Psoas muscle (tissue), 7 donors: ENCODE measurements at regions not wholly inside any gene's neighbourhood (a gene's known extent, or its start where the extent isn't known, plus 50 kb on each side); places are given as distances from the start of the nearest gene placed in this dataset.

Source experiments
- ATAC-seq, 4 donors: fragments of 200-7000 bp; cut with Tn5 transposase; one replicate each; pipeline ENCODE4 v1.9.1; 2020; ENCODE audit warnings: moderate library complexity in 3 of 4, mild to moderate bottlenecking in 2 of 4
- DNase-seq, 2 donors: peaks; one replicate each; pipeline ENCODE4 v3.0.0-alpha.2; 2020
- H3K27ac ChIP-seq: fragments of 200-600 bp; one replicate; pipeline ENCODE4 v1.8.0; 2022
- H3K27me3 ChIP-seq, 3 donors: fragments of 200-600 bp in 1 of 3; one replicate each; pipeline versions ENCODE4 v1.6.1 to v1.8.0; 2013 to 2022; ENCODE audit warnings: low read length in 2 of 3, mild to moderate bottlenecking in 2 of 3, moderate library complexity in 1 of 3; ENCODE audit not compliant: insufficient read depth in 3 of 3
- H3K36me3 ChIP-seq, 2 donors: fragments of 200-600 bp in 1 of 2; one replicate each; pipeline versions ENCODE4 v1.6.1 to v1.8.0; 2013 to 2022; ENCODE audit warnings: low read depth in 1 of 2, mild to moderate bottlenecking in 1 of 2, moderate library complexity in 1 of 2; ENCODE audit not compliant: insufficient read depth in 1 of 2
- H3K4me1 ChIP-seq: fragments of 200-600 bp; one replicate; pipeline ENCODE4 v1.8.0; 2022
- H3K4me3 ChIP-seq: fragments of 200-600 bp; one replicate; pipeline ENCODE4 v1.8.0; 2022; ENCODE audit warnings: mild to moderate bottlenecking
- H3K9me3 ChIP-seq: fragments of 200-600 bp; one replicate; pipeline ENCODE4 v1.8.0; 2022
- CTCF ChIP-seq: fragments of 200-600 bp; IDR thresholded peaks from one replicate; pipeline ENCODE4 v1.8.0; 2022; ENCODE audit warnings: antibody characterized with exemption
- WGBS, 3 donors: extraction: QIAGEN DNeasy Blood & Tissue Kit; methylation state at CpG; one replicate each; pipeline versions ENCODE4 v1.1.6 to v1.1.7; 2013; 5-methylcytosine and 5-hydroxymethylcytosine counted together
- intact Hi-C, 2 donors: fragments of 100-400 bp; cut with DNase I; formaldehyde crosslinking; loops; one replicate each; pipeline versions ENCODE4 v1.11.0 to v1.14.2; 2022
- donor health status: healthy with polysubstance abuse.
- donor health status: DM: no; HTN: no; CAD: no; lungs with moderate emphysema.
- donor health status: Bipolar disorder and iron deficiency.
- donor health status: healthy.
- donor health status: DM: yes; HTN: yes; CAD: no.
- donor health status: DM: no; HTN: no; CAD: no.
- donor health status: DM: yes; HTN: yes; CAD: no.

DNA sequence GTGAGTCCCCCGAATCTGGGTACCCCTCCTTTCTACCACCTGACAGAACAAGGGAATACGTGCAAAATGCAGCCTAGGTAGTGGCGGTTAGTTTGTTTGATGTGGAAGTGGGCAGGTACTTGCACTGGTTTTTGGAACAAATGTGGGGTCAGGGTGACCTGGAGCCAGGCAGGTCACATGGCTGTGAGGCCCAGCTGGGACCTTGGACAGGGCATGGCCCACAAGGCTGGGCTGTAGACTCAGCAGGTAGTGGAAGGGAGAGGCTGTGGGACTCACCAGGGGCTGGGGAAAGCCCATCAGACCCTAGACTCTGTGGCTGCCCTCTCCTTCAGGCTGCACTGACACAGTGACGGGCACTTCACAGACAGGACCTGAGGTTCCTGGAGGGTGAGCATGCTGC lies 159.9 kb upstream of the ADCY1 start:
- H3K36me3 ChIP-seq: no peaks in the 10 kb centered on the region
- no peak for DNase-seq
- WGBS, 3 donors: 83 to 91% (median 88%) methylated on average over 4 of the region's 4 CpGs
- no peak for ATAC-seq
- no peak overlapping the region for H3K27ac ChIP-seq
- H3K4me3 ChIP-seq: no peak overlapping the region
- no peak for TF ChIP-seq CTCF
- no peaks in the 10 kb centered on the region for H3K4me1 ChIP-seq
- intact Hi-C loops: no loop called here
- no peaks in the 10 kb centered on the region for H3K9me3 ChIP-seq
- no peaks in the 10 kb centered on the region for H3K27me3 ChIP-seq

GRCh38 chr7:45415265-45415664 lies 158.9 kb upstream of the ADCY1 start:
- Histone ChIP-seq H3K9me3 (no peaks in the 10 kb centered on the region), H3K27me3 (no peaks in the 10 kb centered on the region), H3K4me3 (no peak overlapping the region), H3K4me1 (no peaks in the 10 kb centered on the region), H3K27ac (no peak overlapping the region), H3K36me3 (no peaks in the 10 kb centered on the region)
- TF ChIP-seq CTCF: no peak
- ATAC-seq (no peak), DNase-seq (no peak)
- intact Hi-C loops: no loop called here
- WGBS, 3 donors: 73 to 86% (median 77%) methylated on average over 2 of the region's 2 CpGs

- Histone ChIP-seq H3K4me1 (no peaks in the 10 kb centered on the region), H3K4me3 (no peak overlapping the region), H3K27ac (no peak overlapping the region), H3K36me3 (no peaks in the 10 kb centered on the region), H3K27me3 (no peaks in the 10 kb centered on the region), H3K9me3 (no peaks in the 10 kb centered on the region)
- DNase-seq: no peak
- intact Hi-C loops: no loop called here
- WGBS, 3 donors: 67 to 86% (median 76%) methylated on average over 1 of the region's 1 CpG
- ATAC-seq: no peak
- no peak for TF ChIP-seq CTCF
Observed at GRCh38 chr7:45416846-45417245, 157.3 kb upstream of the ADCY1 start.

DNA sequence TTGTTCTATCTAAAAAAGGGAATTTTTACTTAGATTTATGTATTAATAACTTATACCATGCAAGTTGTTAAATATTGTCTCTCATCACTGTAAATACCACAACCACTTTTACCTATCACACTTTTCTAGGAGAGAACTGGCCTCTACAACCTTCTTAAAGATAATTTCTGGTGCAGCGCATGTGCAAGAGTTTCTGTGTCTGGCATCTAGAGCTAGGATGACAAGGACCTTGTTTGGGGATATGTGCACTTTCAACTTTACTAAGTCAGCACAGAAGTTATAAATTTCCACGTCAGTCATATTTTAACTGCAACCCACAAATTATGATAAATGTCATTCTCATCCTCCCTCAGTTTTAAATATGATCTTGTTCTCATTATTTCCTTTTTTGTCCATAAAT lies 156.9 kb upstream of the ADCY1 start:
- Histone ChIP-seq H3K36me3 (no peaks in the 10 kb centered on the region), H3K27ac (no peak overlapping the region), H3K4me1 (no peaks in the 10 kb centered on the region), H3K9me3 (no peaks in the 10 kb centered on the region), H3K4me3 (no peak overlapping the region), H3K27me3 (no peaks in the 10 kb centered on the region)
- WGBS, 3 donors: 82 to 88% (median 85%) methylated on average over 2 of the region's 2 CpGs
- DNase-seq (no peak), ATAC-seq (no peak)
- TF ChIP-seq CTCF: no peak
- intact Hi-C loops: no loop called here

- no peak overlapping the region for H3K27ac ChIP-seq
- intact Hi-C loops: no loop called here
- no peaks in the 10 kb centered on the region for H3K9me3 ChIP-seq
- no peak for ATAC-seq
- no peaks in the 10 kb centered on the region for H3K36me3 ChIP-seq
- no peaks in the 10 kb centered on the region for H3K27me3 ChIP-seq
- WGBS, 3 donors: 92 to 97% (median 92%) methylated on average over 3 of the region's 3 CpGs
- no peak overlapping the region for H3K4me3 ChIP-seq
- H3K4me1 ChIP-seq: no peaks in the 10 kb centered on the region
- TF ChIP-seq CTCF: no peak
- no peak for DNase-seq
Observed at GRCh38 chr7:45417735-45418134, 156.4 kb upstream of the ADCY1 start.
